GM21526 (cell line): ENCODE measurements at regions not wholly inside any gene's neighbourhood (a gene's known extent, or its start where the extent isn't known, plus 50 kb on each side); places are given as distances from the start of the nearest gene placed in this dataset.

Source experiments
- ATAC-seq: cut with Tn5 transposase; IDR thresholded peaks from one replicate; pipeline ENCODE4 v1.9.1; 2021; ENCODE audit warnings: moderate library complexity; ENCODE audit not compliant: unreplicated experiment, low FRiP score

- ATAC-seq = no peak
Measured at GRCh38 chr15:39054128-39054732, 489.6 kb upstream of the RASGRP1 start.

- no peak for ATAC-seq
Measured at GRCh38 chr15:39056357-39056756, 491.7 kb upstream of the RASGRP1 start.

DNA sequence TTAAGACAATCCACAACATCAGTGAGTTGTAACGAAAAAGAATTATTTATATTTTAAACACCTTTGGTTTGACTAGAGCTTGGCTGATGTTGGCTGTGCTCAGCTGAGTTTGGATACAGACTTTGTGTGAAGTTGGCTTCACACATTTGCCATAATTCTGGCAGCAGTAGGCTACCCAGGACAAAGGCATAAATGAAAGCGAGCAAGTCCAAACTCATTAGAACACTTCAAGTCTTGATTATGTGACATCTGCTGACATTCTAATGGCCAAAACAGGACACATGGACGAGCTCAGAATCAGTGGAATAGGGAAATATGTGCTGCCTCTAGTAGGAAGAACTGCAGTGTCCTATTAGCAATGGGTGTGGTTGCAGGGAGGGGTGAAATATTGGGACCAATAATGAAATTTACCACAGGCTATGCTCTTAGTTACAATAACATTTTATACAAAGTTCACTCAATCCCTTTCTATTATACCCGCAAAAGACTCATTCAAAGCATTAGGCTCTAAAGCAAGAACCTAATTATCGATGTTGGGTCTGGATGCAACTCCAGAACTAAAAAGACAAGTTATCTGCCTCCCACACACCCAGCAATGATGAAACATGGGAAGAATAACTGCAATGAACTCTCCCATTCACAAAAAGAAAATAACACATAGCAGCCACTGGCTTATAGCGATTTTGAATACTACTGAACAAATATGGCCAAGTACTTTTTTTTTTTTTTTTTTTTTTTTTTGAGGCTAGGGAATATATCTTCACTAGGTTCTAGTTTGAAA lies 493.9 kb upstream of the RASGRP1 start:
- no peak for ATAC-seq

DNA sequence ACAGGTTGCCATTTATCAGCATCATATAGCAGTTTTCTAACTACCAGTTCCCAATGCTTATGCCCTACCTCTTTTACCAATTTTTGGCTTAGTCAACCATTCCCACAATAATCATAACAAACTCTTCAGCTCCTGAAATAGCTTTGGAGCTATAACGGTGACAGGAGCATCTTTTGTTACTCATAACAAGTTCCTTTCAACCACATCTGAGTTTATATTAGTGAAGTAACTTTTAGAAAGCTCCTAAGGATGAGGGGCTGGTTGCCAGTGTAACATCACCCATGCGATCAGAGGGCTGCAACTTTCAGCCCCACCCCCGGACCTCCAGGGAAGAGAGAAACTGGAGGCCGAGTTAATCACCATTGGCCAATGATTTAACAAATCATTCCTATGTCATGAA lies 495.3 kb upstream of the RASGRP1 start:
- ATAC-seq = no peak

GRCh38 chr15:39061952-39062464 lies 497.4 kb upstream of the RASGRP1 start:
- ATAC-seq = no peak

- no peak for ATAC-seq
Measured at GRCh38 chr15:39066677-39067076, 502.1 kb upstream of the RASGRP1 start.

- no peak for ATAC-seq
Measured at GRCh38 chr15:39074341-39074985, 506.4 kb upstream of the THBS1 start.

GRCh38 chr15:39075311-39075710 lies 505.6 kb upstream of the THBS1 start:
- no peak for ATAC-seq

DNA sequence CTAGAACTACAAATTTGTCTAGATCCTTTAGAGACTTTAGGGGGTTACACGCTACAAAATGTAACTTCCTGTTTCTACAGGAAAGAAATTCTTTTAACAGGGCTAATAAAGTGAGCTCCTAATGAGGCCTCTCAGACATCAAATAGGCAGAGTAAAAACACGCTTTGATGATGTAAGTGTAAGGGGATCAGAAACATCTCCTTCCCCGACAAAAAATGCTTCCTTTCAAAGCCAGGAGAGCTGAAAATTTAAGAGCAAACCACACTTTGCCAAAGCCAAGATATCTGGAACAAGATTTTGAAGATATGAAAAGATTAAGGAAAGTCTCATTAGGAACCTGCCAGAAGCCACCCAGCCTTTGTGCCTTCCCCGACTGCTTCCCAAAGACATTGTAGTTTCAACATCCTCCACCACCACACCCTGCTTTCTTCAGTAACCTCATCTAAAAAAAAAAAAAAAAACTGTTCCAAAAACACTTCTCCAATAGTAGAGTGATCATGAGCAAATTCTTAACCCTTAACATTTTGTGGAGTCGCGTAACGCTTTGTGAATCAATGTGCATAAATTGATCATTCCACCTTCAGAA lies 505.0 kb upstream of the THBS1 start:
- ATAC-seq = no peak

DNA sequence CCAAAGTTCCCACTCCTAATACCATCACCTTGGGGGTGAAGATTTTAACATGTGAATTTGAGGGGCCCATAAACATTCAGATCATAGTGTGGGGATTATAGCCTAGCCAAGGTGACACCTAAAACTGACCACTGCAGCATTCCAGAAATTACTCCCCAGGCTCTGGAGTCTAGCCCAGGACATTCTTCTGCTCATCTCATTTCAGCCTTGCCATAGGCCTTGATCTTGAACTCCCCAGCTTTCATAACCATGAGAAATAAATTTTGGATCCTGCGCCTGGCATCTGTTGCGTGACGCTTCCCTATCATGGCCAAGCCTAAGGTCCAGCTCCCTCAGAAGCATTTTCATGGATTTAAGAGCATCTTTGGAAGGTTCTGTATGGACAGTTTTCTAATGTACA lies 502.9 kb upstream of the THBS1 start:
- no peak for ATAC-seq

DNA sequence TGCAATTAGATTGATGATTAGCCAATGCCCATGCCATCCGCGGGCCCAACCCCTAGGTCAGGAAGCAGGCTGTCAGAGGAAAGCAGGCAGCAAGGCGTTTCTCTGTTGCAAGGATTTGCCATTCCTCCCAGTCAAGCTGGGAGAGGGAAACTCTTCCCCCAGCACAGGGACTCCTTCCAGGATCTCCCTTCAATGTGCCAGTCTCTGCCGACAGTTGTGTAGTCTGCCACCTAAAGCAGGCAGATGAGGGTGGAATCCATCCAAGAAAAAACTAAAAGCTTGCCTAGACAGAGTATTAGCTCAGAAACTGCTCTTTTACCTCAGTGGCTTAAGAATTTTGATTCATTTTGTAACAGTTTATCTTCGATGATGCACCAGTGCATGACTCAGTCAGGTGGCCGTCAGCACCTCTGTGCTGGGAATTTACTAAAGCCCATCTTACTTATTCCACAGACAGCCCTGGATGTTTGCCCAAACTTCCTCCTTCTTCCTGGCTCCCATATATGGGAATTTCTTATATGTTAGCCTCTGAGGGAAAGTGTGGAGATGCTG lies 501.5 kb upstream of the THBS1 start:
- no peak for ATAC-seq

- no peak for ATAC-seq
Measured at GRCh38 chr15:39083213-39083612, 497.7 kb upstream of the THBS1 start.

DNA sequence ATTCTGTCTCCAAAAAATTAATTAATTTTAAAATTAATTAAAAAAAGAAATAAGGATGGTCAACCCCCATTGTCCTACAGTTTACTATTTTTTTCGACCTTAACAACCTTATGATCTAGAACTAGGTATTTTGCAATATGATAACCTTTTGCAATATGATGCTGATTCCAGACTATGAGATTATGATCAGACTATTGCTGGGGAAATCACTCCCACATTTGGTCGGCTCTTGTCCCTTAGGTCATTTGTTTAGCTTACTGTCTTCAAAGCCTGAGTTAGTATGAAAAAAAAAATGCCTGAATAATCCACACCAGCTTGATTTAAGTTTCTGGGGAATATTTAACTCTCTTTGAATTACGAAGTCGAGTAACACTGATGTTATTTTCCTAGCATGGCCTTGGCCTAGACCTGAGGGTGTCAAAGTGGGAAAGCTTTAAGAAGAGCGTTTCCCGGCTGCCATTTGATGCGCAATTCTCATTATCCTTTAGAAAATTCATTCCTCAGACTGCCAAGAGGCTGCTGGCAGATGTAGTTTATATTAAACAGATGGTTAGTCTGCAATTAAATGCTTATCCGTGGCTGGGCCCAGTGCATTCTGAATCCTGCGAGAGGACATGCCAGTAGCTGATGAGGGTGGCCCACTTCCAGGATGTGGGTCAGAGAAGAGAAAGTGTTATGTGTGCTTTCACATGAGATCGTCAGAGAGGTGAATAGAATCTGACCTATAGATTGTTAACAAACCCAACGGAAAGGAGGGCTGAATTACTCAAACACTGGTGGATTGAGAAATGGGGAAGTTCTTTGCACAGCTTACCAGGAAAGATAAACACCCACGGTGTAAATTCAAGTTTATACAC lies 496.0 kb upstream of the THBS1 start:
- no peak for ATAC-seq

DNA sequence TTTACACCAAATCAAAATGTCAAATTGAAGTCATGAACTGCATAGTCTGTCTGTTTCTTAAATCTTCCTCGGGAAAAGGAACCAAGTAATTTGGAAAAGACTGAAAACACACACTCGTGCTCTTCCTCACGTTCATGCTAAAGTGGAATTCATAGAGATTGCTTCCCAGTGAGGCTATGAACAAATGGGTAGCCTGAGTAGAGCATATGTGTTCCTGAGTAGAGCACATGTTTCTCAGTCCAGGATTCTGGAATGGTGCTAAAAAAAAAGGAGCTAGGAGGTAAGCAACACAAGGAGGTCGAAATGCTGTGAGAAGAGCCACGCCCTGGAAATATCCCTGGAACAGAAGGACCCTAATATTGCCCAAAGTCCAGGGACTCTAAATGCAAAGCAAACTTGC lies 494.2 kb upstream of the THBS1 start:
- ATAC-seq = no peak

DNA sequence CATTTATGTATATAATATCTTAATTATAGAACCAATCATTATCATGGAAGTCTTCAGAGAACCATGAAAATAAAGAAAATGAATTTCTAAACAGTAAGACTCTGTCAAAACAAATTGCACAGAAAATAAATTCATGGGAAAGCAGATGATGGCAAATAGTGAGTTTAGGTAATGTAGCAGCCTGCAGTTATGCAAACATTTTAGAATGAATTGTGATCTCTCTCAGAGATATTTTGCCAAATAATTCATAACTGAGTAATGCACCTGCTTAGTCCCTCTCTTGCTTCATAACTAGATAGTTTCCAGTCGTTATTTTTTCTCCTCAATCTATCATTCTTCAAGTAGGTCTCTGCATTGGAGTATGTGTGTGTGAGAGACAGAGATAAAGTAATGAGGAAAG lies 492.7 kb upstream of the THBS1 start:
- ATAC-seq = no peak

GRCh38 chr15:39092354-39092753 lies 488.5 kb upstream of the THBS1 start:
- ATAC-seq = no peak

GRCh38 chr15:39092761-39093160 lies 488.1 kb upstream of the THBS1 start:
- no peak for ATAC-seq

- ATAC-seq = no peak
Measured at GRCh38 chr15:39094116-39094515, 486.8 kb upstream of the THBS1 start.

DNA sequence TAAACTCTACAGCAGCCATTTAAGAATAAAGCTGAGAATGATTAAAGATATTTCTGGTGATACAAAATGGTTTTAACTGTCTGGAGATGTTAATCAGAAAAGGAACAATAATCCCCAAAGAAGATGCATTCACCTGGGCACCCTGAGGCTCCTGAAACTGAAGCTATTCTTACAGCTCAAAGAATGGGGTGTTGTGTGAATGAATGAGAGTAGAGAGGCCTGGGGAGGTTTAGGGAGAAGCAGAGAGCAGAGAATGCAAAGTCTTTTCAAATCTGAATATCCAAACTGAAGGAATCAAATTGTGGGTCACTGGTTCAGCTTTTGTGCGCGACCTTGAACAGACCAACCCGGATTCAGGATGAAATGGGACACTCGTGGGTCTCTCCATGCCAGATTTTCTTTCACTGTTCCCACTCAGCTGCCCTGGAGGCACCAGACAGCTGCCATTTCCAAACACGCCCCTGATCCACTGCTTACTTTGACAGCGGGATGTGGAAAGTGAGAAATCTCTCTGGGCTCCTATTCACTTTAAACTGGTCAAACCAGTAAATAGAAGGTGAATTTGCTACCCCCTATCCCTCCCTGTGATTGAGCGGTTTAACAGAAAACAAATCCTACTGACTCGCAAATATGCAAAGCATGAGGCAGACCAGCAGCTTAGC lies 485.5 kb upstream of the THBS1 start:
- no peak for ATAC-seq
